Stimulated activated CD4-positive, alpha-beta T cell treated with anti-CD3 and anti-CD28 coated beads, Interleukin-15, amount 100 ng/mL, for 48 hours (primary cell): ENCODE measurements at regions not wholly inside any gene's neighbourhood (a gene's known extent, or its start where the extent isn't known, plus 50 kb on each side); places are given as distances from the start of the nearest gene placed in this dataset.
"Not testable (repeated sequence)": the region's sequence is repeated elsewhere in the genome, so short reads cannot be mapped to it uniquely, and the experiment has no call there.

ENCODE experiments used
- DNase-seq, 2 donors: peaks; one replicate each; pipeline ENCODE4 v3.0.0-alpha.2; 2020; ENCODE audit warnings: low read depth in 2 of 2

DNA sequence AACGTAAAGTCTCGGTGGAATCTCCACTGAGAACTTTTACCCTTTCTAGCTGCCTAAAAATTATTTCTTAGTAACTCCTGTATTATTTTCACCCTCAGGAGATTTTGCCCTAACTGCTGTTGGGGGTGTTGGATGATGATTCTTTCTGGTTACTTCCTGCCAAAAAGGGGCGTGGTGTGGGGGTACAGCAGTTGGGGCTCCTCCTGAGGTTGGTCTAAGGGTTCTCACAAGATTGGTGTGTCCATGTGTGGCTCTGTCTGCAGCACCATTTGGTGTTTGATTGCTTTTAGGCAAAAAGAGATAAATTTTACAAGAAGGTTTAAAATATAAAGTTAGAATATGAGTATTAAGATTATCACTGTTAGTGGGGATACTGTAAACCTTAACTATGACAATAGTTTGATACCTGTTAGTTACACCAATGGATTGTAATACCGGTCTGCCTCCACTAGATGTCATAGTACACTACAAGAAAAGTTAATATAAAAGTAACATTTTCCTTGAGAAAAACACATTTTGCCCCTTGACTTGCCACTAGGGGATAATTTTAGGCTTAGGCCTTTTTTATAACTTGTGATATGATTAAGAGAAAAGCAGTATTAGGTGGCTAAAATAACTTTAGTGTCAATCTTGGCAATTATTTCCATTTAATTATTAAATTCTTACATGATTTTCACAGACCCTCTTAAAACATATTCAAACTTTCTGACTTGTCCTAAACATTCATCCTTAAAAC lies 928.7 kb downstream of the IPMK start:
- no peak for DNase-seq

DNA sequence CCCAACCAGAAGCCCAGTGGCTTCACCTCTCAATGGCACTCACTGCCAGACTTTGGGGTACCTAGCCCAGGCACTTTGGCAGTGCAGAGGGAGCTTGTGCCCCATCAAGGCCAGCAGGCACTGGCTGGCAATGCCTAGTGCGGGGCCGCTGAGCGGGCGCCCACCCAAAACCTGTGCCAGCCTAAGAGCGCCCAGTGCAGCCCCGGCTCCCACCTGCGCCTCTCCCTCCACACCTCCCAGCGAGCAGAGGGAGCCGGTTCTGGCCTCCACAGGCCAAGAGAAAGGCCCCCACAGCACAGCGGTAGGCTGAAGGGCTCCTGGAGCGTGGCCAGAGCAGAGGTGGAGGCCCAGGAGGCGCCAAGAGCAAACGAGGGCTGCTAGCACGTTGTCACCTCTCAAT lies 930.8 kb downstream of the IPMK start:
- DNase-seq = no peak

DNA sequence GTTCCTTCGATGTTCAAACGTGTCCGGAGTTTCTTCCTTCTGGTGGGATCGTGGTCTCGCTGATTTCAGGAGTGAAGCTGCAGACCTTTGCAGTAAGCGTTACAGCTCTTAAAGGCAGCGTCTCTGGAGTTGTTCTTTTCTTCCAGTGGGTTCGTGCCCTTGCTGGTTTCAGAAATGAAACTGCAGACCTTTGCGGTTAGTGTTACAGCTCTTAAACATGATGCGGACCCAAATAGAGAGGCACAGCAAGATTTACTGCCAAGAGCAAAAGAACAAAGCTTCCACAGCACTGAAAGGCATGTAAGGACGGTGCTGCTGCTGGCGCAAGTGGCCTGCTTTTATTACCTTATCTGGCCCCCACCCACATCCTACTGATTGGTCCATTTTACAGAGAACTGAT lies 931.4 kb downstream of the IPMK start:
- no peak for DNase-seq

DNA sequence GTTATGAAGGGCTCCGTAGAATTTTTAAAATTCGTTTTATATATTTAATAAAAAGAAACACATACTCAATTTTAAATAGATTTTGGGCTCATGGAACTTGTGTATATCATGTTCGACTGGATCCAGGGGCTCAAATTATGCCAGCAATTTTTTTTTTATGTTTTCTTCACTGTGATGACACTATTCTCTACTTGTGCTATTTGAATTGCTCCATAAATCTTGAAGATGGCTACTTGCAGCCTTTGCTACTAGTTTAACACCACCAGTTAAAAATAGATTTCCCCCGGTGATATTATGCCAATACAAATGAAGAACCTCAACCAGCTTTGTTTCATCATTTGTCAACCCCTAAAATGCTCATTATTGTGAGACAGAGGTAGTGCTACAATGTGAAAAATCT lies 933.2 kb downstream of the IPMK start:
- no peak for DNase-seq

DNA sequence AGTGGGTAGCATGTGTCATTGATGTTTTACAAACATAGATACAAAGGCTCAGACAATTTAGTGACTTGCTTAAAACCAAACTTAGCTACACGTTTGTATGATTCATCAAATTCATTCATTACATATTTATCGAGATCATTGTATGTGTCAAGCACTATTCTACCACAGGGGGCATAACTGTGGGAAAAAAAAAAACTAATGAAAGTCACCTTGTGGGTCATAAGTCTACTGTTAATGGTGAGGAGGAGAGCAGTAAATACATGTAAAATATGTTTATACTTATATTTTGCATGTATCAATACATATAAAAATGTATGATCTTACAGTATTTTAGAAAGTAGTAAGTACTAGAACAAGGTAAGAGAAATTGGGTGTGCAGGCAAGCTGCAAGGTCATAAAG lies 933.8 kb downstream of the IPMK start:
- DNase-seq = no peak

DNA sequence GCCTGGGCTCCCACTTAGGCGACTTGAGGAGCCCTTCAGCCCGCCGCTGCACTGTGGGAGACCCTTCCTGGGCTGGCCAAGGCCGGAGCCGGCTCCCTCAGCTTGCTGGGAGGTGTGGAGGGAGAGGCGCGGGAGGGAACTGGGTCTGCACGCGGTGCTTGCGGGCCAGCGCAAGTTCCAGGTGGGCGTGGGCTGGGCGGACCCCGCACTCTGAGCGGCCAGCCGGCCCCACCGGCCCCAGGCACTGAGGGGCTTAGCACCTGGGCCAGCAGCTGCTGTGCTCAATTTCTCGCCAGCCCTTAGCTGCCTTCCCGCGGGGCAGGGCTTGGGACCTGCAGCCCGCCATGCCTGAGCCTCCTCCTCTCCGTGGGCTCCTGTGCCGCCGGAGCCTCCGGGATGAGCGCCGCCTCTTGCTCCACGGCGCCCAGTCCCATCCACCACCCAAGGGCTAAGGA lies 946.3 kb downstream of the IPMK start:
- not testable (repeated sequence) for DNase-seq

DNA sequence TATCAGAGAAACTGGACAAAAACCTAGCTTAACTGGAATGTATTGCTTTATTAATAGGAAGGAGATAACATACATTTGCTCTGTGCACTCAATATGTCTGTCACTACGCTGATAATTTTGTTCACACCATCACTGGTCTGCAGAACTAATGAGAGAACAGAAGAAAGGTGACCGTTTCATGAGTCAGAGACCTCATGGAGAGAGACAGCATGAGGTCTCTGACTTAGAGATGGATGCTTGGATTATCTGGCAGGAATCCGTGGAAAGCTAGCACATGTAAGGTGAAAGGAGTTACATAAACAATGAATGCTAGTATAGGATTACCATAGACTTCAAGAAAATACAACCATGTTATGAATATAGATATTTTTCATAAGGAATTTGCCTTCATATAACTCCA lies 947.3 kb downstream of the IPMK start:
- no peak for DNase-seq

DNA sequence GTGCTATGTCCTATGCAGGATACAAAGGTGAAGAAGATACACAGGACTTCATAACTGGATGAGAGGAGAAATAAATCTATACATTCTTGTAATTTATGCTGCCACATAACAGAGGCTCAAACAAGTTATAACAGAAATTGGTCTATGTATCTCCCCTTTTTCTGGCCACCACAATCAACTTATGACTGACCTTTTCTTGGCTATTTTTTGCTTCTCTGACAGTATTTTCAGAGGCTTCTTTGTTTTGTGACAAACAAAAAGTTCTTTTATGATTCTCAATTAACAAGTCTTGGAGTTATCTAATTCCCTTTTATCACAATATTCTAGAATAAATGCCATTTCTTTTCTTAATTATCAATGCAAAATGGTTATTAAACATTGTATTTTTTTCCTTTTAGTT lies 953.0 kb upstream of the ZWINT start:
- DNase-seq = no peak

DNA sequence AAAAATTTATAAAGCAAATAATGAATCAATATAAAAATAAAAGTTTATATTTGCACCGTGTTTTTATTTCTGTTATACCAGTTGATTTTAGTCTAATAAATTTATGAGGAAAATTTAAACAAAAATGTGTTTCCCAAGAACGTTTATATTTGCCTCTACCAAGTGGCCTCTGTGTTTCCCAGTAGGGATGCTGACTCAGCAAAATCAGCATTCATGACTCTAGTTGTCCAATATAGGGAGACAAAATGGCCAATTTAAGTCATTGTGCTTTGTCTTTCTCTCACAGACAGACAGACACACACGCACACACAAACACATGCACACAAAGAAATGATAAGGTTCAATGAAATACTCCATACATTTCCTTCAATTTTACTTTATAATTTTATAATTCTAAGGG lies 942.5 kb upstream of the ZWINT start:
- DNase-seq = no peak

DNA sequence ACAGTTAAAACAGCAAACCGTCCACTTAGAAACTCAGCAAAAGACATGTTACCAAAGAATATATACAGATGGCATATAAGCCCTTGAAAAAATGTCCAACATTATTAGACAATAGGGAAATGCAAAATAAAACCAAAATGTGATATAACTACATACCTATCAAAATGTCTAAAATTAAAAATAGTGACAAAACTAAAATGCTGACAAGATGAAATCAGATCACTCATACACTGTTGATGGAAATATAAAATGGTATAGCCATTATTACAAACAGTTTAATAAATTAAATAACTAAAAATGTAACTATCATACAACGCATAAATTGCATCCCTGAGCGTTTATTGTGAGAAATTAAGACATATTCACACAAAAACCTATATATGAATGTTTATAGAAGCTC lies 939.7 kb upstream of the ZWINT start:
- no peak for DNase-seq

DNA sequence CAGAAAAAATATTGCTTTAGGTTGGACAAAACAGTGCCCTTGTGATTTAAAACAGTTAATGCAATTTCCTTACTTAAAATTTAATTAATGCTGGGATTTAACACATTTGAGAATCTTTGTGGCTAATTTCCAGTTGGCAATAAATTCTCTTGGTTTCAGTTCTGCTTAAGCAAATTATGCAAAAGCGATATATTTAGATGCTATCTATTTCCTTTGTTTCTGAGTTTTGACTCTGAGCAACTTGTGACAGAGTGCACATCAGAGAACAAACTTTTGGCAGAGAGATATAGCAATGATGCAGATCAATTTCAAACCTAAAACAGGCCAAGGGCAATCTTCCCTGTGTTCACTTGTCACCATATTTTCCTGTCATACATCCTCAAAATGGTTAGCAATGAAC lies 933.6 kb upstream of the ZWINT start:
- no peak for DNase-seq

DNA sequence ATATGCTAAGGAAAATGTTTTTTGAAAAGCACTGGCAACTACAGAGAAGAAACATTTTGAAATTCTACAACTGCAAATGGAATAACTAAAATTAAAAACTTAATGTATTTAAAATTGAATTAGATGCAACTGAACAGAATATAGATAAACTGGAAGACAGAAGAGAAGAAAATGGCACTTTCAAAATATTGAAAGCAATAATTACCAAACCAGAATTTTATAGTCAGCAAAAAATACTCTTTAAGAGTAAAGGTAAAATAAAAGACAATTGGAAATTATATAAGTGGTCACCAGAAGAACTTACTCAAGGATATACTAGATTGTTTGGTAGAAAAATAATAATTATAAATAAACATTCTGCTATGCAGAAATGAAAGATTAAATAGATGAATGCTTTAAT lies 927.7 kb upstream of the ZWINT start:
- no peak for DNase-seq

DNA sequence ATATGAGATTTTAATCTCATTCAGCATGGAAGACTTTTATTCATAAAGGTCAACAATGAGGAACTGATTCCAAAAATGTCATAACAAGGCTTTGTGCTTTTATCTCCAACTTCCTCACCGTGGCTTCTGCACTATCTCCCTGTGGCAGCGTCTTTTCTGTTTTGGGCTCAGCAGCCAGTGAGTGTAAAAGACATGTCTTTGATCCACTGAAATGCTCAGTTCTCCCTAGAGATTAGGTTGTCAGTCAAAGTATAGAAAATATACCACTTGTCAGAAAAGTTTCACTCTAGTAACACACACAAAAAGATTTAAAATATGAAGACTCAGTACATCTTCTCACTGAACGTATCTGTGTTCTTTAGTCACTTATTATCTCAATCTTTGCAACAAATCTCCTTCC lies 901.8 kb upstream of the ZWINT start:
- no peak for DNase-seq

DNA sequence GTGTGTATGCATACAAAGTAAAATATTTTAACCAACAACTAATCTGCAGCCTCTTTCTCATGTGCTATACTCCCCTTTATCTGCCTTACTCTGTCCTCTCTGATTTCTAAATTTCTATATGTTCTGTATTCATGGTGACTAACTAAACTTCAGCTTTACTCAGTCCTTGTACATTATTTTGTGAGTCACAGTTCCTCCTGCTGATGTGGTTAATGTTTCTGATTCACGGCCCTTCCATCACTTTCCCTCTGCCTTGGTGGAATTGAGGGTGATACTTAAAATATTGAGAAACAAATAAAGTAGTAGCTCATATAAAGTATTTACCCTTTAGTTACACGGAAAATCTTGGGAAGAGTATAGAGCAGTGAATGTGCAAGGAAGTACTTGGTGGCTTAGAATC lies 899.1 kb upstream of the ZWINT start:
- DNase-seq = no peak

DNA sequence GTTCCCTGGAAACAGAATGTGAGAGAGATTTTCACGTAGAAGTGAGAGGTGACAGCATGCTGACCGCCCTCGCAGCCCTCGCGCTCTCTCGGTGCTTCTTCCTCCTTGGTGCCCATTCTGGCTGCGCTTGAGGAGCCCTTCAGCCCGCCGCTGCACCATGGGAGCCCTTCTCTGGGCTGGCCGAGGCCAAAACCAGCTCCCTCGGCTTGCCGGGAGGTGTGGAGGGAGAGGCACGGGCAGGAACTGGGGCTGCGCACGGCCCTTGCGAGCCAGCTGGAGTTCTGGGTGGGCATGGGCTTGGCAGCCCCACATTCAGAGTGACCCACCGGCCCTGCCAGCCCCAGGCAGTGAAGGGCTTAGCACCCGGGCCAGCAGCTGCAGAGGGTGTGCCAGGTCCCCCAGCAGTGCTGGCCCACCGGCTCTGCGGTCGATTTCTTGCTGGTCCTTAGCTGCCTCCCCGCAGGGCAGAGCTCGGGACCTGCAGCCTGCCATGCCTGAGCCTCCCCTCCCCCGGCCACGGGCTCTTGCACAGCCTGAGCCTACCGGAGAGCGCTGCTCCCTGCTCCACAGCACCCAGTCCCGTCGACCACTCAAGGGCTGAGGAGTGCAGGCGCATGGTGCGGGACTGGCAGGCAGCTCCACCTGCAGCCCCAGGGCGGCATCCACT lies 888.7 kb upstream of the ZWINT start:
- no peak for DNase-seq

DNA sequence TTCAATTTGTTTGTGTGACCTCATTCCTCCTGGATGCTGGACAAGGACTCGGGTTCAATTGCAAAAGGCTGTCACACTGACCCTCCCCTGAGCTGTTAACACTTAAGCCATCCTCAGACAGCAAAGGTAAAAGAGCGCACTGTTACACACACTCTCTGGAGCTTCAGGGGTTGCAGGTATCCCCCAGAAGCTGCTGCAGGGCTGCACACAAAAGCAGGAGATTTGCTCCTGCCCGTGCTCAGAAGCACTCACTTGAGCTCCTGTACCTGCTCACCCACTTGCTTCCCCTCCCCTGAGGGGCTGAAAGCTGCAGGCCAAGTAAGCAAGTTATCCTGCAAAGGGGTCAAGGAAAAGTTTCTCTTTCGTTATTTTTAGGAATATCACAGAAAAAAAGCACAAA lies 886.2 kb upstream of the ZWINT start:
- DNase-seq = no peak

DNA sequence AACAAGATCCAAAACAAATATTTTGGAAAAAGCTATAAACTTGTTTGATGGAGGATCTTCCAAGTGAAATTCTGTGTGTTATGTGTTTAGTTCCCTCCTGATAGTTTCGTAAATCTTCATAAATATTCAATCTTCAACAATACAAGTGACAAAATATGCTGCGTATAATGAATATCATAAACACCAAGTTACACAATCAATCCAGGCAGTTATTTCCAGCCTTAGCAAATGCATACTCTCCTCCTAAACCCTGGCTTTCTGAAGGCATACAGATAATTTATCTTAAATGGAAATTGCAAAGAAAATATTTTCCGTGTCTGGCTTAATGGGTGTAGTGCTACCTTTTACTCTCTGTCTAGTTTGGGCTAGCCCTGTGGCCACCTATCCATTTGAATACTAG lies 864.9 kb upstream of the ZWINT start:
- DNase-seq = no peak

DNA sequence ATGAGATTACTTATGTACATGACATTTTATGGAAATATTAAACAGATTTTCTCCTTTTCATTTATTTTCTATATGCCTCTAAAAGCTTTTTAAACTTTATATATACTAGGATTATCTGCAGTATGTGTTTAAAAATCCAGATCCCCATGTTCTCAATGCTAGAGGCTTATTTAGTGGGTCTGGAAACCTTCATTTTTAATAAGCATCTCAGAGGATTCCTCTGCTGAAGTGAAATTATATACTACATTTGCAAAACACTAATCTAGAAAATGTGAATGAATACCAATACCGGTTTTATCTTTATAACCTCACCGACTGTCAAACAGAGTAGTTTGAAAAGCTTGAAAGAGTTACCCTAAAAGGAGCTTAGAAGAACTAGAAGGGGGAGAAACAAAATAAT lies 863.8 kb upstream of the ZWINT start:
- no peak for DNase-seq

DNA sequence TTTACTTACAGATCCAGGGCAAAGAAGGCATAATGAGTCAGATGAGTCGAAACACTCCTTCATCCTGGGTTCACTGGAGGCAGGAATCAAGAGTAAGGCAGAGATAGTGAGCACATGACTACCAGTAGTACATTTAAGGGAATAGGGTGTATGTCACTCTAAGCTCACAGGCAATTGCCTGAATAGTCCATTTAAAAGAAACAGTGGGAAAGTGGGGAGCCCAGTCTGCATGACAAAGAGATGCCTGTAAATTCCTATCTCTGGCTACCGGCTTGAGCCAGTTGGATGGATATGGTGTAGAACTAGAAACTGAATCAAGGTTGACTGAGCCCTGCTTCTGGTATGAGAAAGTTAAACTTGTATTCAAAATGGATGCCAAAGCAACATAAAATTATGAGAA lies 861.5 kb upstream of the ZWINT start:
- no peak for DNase-seq

DNA sequence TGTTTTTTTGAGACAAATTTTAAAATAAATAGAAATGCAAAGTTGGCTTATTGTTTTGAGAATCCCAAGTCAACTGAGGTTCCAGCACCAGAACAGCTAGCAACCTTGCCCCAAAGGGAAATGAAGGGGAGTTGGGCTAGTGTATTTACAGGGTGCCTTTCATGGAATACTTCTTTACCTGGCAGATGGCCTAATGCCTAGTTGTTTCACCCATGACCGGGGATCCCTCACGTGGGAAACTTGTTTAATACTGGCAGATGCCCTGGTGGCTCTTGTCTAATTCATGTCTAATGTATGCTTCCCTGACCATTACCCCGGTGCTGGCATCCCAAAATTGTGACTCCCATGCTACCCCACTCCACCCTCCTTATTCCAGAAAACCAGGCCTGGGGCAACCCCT lies 861.1 kb upstream of the ZWINT start:
- DNase-seq = no peak

DNA sequence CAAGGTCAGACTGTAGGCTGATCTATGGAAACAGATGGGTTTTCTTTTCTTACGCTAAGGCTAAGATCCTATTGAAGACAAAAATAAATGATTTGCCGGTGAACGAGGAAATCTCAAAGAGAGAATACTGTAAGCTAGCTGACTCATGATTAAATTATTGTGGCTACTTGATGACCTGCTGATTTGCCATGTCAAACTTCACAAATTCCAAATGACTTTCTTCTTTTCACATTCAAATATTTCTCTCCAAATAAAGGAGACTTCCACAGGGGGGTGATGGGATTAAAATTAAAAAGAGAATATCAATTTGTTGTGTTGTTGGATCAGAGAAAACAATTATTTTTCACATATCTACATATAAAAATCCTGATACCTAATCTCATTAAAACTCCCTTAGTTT lies 860.6 kb upstream of the ZWINT start:
- DNase-seq = no peak

DNA sequence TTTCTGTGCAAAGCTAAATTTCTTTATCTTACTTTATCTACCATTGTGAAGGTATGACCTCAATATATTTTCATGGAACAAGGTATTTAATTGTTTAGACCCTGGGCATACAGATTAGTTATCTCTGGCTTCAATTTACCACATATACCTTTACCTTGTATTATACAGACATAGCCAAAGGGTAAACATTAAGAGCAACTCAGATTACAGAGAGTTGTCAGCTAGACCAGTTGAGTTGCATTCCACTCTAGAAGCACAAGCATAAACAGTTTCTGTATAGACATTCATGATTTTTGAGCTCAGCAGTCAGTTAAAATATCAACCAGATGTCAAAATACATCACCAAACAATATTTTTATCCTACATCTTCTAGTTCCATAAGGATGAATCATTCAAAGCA lies 857.3 kb upstream of the ZWINT start:
- DNase-seq = no peak

DNA sequence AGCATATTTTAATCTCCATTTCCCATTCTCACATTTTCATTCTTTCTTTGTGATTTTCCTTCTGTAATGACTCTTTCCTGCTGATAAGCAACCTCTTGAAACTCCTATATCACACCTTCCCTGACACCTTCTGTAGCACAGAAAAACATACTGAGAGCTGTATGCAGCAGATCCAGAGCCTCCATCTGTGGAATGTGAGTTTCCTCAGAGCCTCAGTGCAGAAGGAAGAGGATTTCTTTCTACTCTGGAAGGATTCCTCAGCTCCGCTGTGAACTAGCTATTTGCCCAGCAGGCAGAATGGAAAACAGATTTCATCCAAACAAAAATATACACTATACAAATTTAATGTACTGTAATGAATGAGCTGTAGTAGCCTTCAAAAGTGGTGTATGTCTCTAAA lies 841.3 kb upstream of the ZWINT start:
- no peak for DNase-seq

DNA sequence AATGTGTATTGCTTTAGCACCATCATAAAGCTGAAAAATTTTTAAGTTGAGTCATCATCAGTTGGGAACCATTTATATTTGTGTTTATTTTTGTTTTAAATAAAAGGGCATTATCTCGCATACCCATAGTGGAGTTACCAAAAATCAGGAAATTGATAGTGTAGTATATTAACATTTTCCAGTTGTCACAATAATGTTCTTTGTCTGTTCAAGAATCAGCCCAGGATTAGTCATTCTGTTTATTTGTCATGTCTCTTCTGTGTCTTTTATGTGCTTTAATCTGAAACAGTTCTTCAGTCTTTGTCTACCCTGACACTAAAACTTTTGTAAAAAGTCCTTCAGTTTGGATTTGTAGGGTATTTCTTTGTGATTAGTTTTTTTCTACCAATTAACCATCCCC lies 827.8 kb upstream of the ZWINT start:
- no peak for DNase-seq
